ENCODE measurements at regions not wholly inside any gene's neighbourhood (a gene's known extent, or its start where the extent isn't known, plus 50 kb on each side); places are given as distances from the start of the nearest gene placed in this dataset.

- Histone ChIP-seq H3K36me3 (no peaks in the 10 kb centered on the region), H3K9me3 (no peaks in the 10 kb centered on the region), H3K4me3 (no peak overlapping the region), H3K27me3 (peaks cover 34% of the 10 kb centered on the region)
- no peak for DNase-seq
Observed at GRCh38 chr17:79433379-79433778, 177.5 kb downstream of the RBFOX3 start.

- Histone ChIP-seq H3K9me3 (no peaks in the 10 kb centered on the region), H3K27me3 (peaks cover 46% of the 10 kb centered on the region), H3K4me3 (no peak overlapping the region), H3K36me3 (no peaks in the 10 kb centered on the region)
- DNase-seq = no peak
Observed at GRCh38 chr17:79431175-79431574, 179.7 kb downstream of the RBFOX3 start.

GRCh38 chr17:79429864-79430494 lies 180.9 kb downstream of the RBFOX3 start:
- Histone ChIP-seq H3K36me3 (no peaks in the 10 kb centered on the region), H3K9me3 (no peaks in the 10 kb centered on the region), H3K4me3 (no peak overlapping the region), H3K27me3 (peaks cover 49% of the 10 kb centered on the region)
- no peak for DNase-seq

- H3K36me3 ChIP-seq = no peaks in the 10 kb centered on the region
- DNase-seq = no peak
- H3K4me3 ChIP-seq = no peak overlapping the region
- no peaks in the 10 kb centered on the region for H3K9me3 ChIP-seq
- H3K27me3 ChIP-seq = peaks cover 46% of the 10 kb centered on the region
Observed at GRCh38 chr17:79428988-79429387, 181.9 kb downstream of the RBFOX3 start.

GRCh38 chr17:79427621-79428539 lies 183.0 kb downstream of the RBFOX3 start:
- DNase-seq = no peak
- peaks cover 50% of the 10 kb centered on the region for H3K27me3 ChIP-seq
- H3K36me3 ChIP-seq = no peaks in the 10 kb centered on the region
- H3K4me3 ChIP-seq = no peak overlapping the region
- H3K9me3 ChIP-seq = no peaks in the 10 kb centered on the region

GRCh38 chr17:79425686-79426085 lies 185.2 kb downstream of the RBFOX3 start:
- Histone ChIP-seq H3K27me3 (peaks cover 40% of the 10 kb centered on the region), H3K36me3 (no peaks in the 10 kb centered on the region), H3K9me3 (no peaks in the 10 kb centered on the region), H3K4me3 (no peak overlapping the region)
- DNase-seq = no peak

- no peaks in the 10 kb centered on the region for H3K9me3 ChIP-seq
- no peaks in the 10 kb centered on the region for H3K36me3 ChIP-seq
- H3K27me3 ChIP-seq = peaks cover 38% of the 10 kb centered on the region
- no peak overlapping the region for H3K4me3 ChIP-seq
- no peak for DNase-seq
Observed at GRCh38 chr17:79424471-79425185, 186.2 kb downstream of the RBFOX3 start.

GRCh38 chr17:79423811-79424465 lies 186.9 kb downstream of the RBFOX3 start:
- no peak overlapping the region for H3K4me3 ChIP-seq
- H3K9me3 ChIP-seq = no peaks in the 10 kb centered on the region
- no peak for DNase-seq
- no peaks in the 10 kb centered on the region for H3K36me3 ChIP-seq
- H3K27me3 ChIP-seq = peaks cover 38% of the 10 kb centered on the region

GRCh38 chr17:79422236-79422635 lies 188.6 kb downstream of the RBFOX3 start:
- no peaks in the 10 kb centered on the region for H3K9me3 ChIP-seq
- peaks cover 45% of the 10 kb centered on the region for H3K27me3 ChIP-seq
- H3K36me3 ChIP-seq = no peaks in the 10 kb centered on the region
- H3K4me3 ChIP-seq = no peak overlapping the region
- no peak for DNase-seq

- Histone ChIP-seq H3K9me3 (no peaks in the 10 kb centered on the region), H3K36me3 (no peaks in the 10 kb centered on the region), H3K4me3 (no peak overlapping the region), H3K27me3 (peaks cover 56% of the 10 kb centered on the region)
- peak; percentile 64 for DNase-seq
Observed at GRCh38 chr17:79420318-79421243, 190.3 kb downstream of the RBFOX3 start.

- Histone ChIP-seq H3K36me3 (no peaks in the 10 kb centered on the region), H3K4me3 (no peak overlapping the region), H3K9me3 (no peaks in the 10 kb centered on the region), H3K27me3 (peaks cover 73% of the 10 kb centered on the region)
- DNase-seq = no peak
Observed at GRCh38 chr17:79417476-79417988, 193.3 kb downstream of the RBFOX3 start.

GRCh38 chr17:79415909-79416308 lies 194.9 kb downstream of the RBFOX3 start:
- H3K27me3 ChIP-seq = peaks cover 80% of the 10 kb centered on the region

GRCh38 chr17:79415365-79415764 lies 195.5 kb downstream of the RBFOX3 start:
- no peak overlapping the region for H3K4me3 ChIP-seq
- no peaks in the 10 kb centered on the region for H3K9me3 ChIP-seq
- peaks cover 85% of the 10 kb centered on the region for H3K27me3 ChIP-seq
- H3K36me3 ChIP-seq = no peaks in the 10 kb centered on the region
- no peak for DNase-seq

More at GRCh38 chr17:79415909-79416308, 194.9 kb downstream of the RBFOX3 start:
- no peak overlapping the region for H3K4me3 ChIP-seq
- no peak for DNase-seq
- no peaks in the 10 kb centered on the region for H3K36me3 ChIP-seq
- no peaks in the 10 kb centered on the region for H3K9me3 ChIP-seq

GRCh38 chr17:79414793-79415211 lies 196.0 kb downstream of the RBFOX3 start:
- peaks cover 88% of the 10 kb centered on the region for H3K27me3 ChIP-seq
- H3K4me3 ChIP-seq = no peak overlapping the region
- DNase-seq = no peak
- H3K36me3 ChIP-seq = no peaks in the 10 kb centered on the region
- no peaks in the 10 kb centered on the region for H3K9me3 ChIP-seq

- Histone ChIP-seq H3K27me3 (peaks cover 88% of the 10 kb centered on the region), H3K36me3 (no peaks in the 10 kb centered on the region), H3K4me3 (no peak overlapping the region), H3K9me3 (no peaks in the 10 kb centered on the region)
- DNase-seq = no peak
Observed at GRCh38 chr17:79414063-79414792, 196.6 kb downstream of the RBFOX3 start.
